Parathyroid adenoma (tissue), 2 donors: ENCODE measurements at regions not wholly inside any gene's neighbourhood (a gene's known extent, or its start where the extent isn't known, plus 50 kb on each side); places are given as distances from the start of the nearest gene placed in this dataset.

ENCODE experiments used
- H2AFZ ChIP-seq: fragments of 300-600 bp; sonication (generic); one replicate; pipeline ENCODE4 v1.7.0; 2017; ENCODE audit warnings: antibody characterized with exemption, mild to moderate bottlenecking
- H3K27ac ChIP-seq: fragments of 300-600 bp; sonication (generic); one replicate; pipeline ENCODE4 v1.7.0; 2017
- H3K27me3 ChIP-seq: fragments of 300-600 bp; sonication (generic); one replicate; pipeline ENCODE4 v1.7.0; 2017; ENCODE audit warnings: low read length; ENCODE audit not compliant: control insufficient read depth, insufficient read depth
- H3K36me3 ChIP-seq: fragments of 300-600 bp; sonication (generic); one replicate; pipeline ENCODE4 v1.7.0; 2017; ENCODE audit warnings: low read length; ENCODE audit not compliant: control insufficient read depth, insufficient read depth
- H3K4me1 ChIP-seq: fragments of 300-600 bp; sonication (generic); one replicate; pipeline ENCODE4 v1.7.0; 2017; ENCODE audit warnings: control low read depth
- H3K4me2 ChIP-seq: fragments of 300-600 bp; sonication (generic); one replicate; pipeline ENCODE4 v1.7.0; 2017; ENCODE audit warnings: low read length
- H3K4me3 ChIP-seq: fragments of 300-600 bp; sonication (generic); one replicate; pipeline ENCODE4 v1.7.0; 2017; ENCODE audit warnings: low read depth, low read length
- H3K79me2 ChIP-seq: fragments of 300-600 bp; sonication (generic); one replicate; pipeline ENCODE4 v1.7.0; 2017; ENCODE audit warnings: control low read depth
- H3K9ac ChIP-seq: fragments of 300-600 bp; sonication (generic); one replicate; pipeline ENCODE4 v1.7.0; 2017; ENCODE audit warnings: mild to moderate bottlenecking
- H3K9me3 ChIP-seq: fragments of 300-600 bp; sonication (generic); one replicate; pipeline ENCODE4 v1.7.0; 2017; ENCODE audit warnings: low read length; ENCODE audit not compliant: control insufficient read depth
- TF ChIP-seq, protein P1 (sequence below): fragments of 300-600 bp; sonication (generic); IDR thresholded peaks from one replicate; pipeline ENCODE4 v1.7.0; 2017; ENCODE audit warnings: antibody characterized with exemption, mild to moderate bottlenecking
- donor health status: primary hyperparathyroidism.

DNA sequence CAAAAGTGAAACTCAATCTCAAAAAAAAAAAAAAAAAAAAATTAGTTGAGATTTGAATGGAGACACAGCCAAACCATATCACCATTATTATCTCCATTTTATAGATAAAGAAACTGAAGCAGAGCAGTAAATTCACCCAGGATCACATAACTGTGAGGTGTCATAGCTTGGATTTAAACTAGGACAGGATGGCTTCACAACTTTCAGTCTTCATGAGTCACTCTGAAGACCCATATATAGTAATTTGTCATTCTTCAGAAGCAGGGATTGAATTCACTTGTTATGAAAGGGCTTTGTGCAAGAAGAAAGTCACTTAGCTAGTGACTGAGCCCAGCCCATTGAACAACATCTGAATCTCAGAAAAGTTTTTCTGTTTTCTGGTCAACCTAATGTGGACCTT is 60.5 kb upstream of the LRIG1 start:
- Histone ChIP-seq H3K27me3 (no peaks in the 10 kb centered on the region), H3K9me3 (no peaks in the 10 kb centered on the region), H3K4me3 (no peak overlapping the region), H3K4me1 (no peaks in the 10 kb centered on the region), H3K79me2 (no peaks in the 10 kb centered on the region), H3K4me2 (no peak overlapping the region), H2AFZ (no peak overlapping the region), H3K36me3 (no peaks in the 10 kb centered on the region), H3K27ac (no peak overlapping the region), H3K9ac (no peak overlapping the region)
- TF ChIP-seq, protein P1, sequence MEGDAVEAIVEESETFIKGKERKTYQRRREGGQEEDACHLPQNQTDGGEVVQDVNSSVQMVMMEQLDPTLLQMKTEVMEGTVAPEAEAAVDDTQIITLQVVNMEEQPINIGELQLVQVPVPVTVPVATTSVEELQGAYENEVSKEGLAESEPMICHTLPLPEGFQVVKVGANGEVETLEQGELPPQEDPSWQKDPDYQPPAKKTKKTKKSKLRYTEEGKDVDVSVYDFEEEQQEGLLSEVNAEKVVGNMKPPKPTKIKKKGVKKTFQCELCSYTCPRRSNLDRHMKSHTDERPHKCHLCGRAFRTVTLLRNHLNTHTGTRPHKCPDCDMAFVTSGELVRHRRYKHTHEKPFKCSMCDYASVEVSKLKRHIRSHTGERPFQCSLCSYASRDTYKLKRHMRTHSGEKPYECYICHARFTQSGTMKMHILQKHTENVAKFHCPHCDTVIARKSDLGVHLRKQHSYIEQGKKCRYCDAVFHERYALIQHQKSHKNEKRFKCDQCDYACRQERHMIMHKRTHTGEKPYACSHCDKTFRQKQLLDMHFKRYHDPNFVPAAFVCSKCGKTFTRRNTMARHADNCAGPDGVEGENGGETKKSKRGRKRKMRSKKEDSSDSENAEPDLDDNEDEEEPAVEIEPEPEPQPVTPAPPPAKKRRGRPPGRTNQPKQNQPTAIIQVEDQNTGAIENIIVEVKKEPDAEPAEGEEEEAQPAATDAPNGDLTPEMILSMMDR = no peak

DNA sequence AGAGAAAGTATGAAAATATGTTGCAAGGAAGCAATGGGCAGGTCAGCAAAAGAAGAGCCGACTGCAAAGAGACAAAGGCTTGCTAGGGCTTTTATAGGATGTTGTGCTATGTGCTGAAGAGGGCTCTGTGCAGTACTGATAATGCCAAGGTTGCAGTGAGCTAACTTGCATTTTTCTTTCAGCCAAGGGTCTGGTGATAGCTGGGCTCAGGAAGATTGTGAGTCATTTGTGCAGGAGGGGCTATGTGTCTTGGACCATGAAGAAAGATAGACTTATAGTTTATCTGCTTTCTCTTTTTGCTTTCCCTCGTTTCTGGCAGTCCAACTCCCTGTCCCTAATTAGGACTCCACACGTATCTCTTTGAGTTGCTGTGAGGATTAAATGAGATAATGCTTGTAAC is 64.5 kb upstream of the LRIG1 start:
- Histone ChIP-seq H2AFZ (no peak overlapping the region), H3K4me2 (no peak overlapping the region), H3K4me3 (no peak overlapping the region), H3K36me3 (no peaks in the 10 kb centered on the region), H3K9me3 (no peaks in the 10 kb centered on the region), H3K79me2 (no peaks in the 10 kb centered on the region), H3K27ac (no peak overlapping the region), H3K27me3 (no peaks in the 10 kb centered on the region), H3K9ac (no peak overlapping the region), H3K4me1 (no peaks in the 10 kb centered on the region)
- TF ChIP-seq, protein P1 = no peak

DNA sequence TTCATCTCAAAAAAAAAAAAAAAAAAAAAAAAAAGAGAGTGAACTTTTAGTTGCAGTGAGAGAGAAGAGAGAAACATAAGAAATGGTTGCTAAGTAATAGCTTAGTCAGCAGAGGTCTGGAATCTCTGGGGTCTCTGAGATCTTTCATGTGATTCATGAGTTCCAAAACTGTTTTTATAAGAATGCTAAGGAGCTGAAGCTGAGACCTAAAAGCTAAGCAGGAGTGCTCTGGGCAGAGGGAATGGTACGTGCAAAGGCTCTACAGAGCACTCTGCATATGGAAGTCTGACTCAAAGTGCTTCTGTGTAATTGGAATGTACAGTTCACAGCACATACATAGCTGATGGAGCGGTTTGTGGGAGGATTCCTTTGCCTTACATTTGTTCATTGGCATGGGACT is 66.3 kb upstream of the LRIG1 start:
- H3K4me3 ChIP-seq = no peak overlapping the region
- no peak overlapping the region for H3K9ac ChIP-seq
- H3K79me2 ChIP-seq = no peaks in the 10 kb centered on the region
- no peaks in the 10 kb centered on the region for H3K36me3 ChIP-seq
- H3K4me2 ChIP-seq = no peak overlapping the region
- no peak overlapping the region for H3K27ac ChIP-seq
- TF ChIP-seq, protein P1 = no peak
- H2AFZ ChIP-seq = no peak overlapping the region
- H3K4me1 ChIP-seq = no peaks in the 10 kb centered on the region
- H3K9me3 ChIP-seq = no peaks in the 10 kb centered on the region
- H3K27me3 ChIP-seq = no peaks in the 10 kb centered on the region

DNA sequence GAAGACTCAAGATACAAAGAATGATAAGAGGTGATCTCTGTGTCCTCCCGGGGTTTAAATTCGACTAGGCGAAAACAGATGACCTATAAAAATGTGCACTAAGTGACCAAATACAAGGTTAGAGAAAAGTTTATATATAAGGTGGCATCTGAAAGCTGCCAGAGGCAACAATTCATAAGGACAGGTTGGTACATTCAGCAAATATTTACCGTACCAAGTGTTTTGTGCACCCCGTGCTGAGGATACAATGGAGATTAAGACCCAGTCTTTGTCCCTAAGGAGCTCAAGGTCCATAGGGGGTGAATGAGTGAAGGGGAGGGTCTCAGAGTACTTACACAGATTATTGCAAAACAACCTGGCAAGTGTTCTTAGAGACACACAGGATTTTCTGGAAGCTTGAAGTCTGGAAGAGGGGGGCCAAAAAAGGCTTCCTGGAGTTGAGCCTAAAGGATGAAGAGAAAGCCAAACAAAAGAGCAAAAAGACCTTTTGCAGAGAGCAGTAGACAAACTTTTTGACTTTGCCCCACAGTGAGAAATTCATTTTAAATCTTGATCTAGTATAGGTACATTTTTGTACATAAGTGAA is 71.4 kb upstream of the LRIG1 start:
- H3K36me3 ChIP-seq = no peaks in the 10 kb centered on the region
- H3K27me3 ChIP-seq = no peaks in the 10 kb centered on the region
- no peak overlapping the region for H2AFZ ChIP-seq
- TF ChIP-seq, protein P1 = no peak
- no peak overlapping the region for H3K4me3 ChIP-seq
- H3K4me1 ChIP-seq = no peaks in the 10 kb centered on the region
- no peak overlapping the region for H3K4me2 ChIP-seq
- no peaks in the 10 kb centered on the region for H3K79me2 ChIP-seq
- H3K9me3 ChIP-seq = no peaks in the 10 kb centered on the region
- no peak overlapping the region for H3K27ac ChIP-seq
- no peak overlapping the region for H3K9ac ChIP-seq

DNA sequence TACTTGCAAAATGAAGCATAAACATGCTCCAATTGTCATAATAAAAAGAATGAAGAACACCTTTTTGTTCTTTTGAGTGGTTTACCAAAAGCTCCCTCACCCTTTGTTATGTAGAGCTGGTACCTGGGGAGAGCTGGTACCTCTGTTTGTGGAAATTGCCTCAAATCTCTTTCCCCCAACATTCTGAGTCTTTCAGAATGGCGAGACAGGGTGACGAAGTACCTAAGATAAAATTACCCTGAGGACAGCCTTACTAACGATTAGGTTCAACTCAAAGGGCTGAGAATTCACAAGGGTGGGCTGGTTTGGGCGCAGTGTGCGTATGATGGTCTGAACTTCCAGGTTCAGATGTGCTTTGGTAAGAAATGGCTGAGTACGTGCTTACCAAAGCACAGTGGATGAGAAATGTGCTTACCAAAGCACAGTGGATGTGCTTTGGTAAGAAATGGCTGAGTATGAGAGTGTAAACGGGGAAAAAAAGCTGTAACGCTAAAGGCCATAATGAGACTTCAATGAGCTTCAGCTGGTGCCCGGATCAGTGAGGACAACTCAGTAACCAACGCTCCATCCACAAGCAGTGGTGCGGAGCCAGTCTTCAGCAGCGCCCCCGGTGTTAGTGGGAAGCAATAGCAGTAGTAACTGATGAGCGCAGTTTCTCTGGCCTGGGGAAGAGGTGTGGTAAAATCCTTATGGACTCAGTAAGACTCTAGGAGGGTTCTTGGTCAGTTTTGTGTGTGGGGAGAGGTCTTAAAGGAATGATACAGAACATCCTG is 72.3 kb upstream of the LRIG1 start:
- no peaks in the 10 kb centered on the region for H3K79me2 ChIP-seq

More for the DNA sequence above, 72.3 kb upstream of the LRIG1 start:
- no peak overlapping the region for H3K9ac ChIP-seq
- no peak overlapping the region for H3K27ac ChIP-seq
- H3K27me3 ChIP-seq = no peaks in the 10 kb centered on the region
- TF ChIP-seq, protein P1 = no peak
- H3K36me3 ChIP-seq = no peaks in the 10 kb centered on the region
- H3K9me3 ChIP-seq = no peaks in the 10 kb centered on the region
- no peak overlapping the region for H3K4me2 ChIP-seq
- H3K4me1 ChIP-seq = no peaks in the 10 kb centered on the region
- no peak overlapping the region for H3K4me3 ChIP-seq
- no peak overlapping the region for H2AFZ ChIP-seq
